ENCODE measurements at regions not wholly inside any gene's neighbourhood (a gene's known extent, or its start where the extent isn't known, plus 50 kb on each side); places are given as distances from the start of the nearest gene placed in this dataset.

DNA sequence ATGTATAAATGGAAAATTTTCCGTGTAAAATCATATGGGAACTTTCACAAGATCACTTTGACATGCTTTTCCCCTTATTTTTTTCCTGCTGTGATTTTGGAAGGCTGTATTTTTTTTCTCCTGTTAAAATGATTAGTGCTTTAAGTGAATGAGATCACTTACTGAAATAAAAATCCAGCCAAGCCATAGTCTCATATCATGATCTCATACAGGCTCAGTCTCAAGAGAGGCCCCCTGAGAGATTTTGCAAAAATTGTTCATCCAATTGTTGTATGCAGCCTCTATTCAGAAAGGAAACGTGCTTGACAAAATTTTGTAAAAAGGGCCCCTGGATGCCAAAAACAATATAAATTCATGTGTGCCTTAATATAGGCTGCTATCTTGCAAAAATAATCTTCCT is 528.2 kb downstream of the HDGFL1 start:
- TF ChIP-seq, protein P1, sequence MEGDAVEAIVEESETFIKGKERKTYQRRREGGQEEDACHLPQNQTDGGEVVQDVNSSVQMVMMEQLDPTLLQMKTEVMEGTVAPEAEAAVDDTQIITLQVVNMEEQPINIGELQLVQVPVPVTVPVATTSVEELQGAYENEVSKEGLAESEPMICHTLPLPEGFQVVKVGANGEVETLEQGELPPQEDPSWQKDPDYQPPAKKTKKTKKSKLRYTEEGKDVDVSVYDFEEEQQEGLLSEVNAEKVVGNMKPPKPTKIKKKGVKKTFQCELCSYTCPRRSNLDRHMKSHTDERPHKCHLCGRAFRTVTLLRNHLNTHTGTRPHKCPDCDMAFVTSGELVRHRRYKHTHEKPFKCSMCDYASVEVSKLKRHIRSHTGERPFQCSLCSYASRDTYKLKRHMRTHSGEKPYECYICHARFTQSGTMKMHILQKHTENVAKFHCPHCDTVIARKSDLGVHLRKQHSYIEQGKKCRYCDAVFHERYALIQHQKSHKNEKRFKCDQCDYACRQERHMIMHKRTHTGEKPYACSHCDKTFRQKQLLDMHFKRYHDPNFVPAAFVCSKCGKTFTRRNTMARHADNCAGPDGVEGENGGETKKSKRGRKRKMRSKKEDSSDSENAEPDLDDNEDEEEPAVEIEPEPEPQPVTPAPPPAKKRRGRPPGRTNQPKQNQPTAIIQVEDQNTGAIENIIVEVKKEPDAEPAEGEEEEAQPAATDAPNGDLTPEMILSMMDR (conservative IDR thresholded peaks at IDR 0.05; ENCODE audit: low read depth) = no peak
- POLR2A ChIA-PET (ENCODE audit: low non-redundant PET) = no interaction called here
- DNase-seq (ENCODE audit: low spot score) = no peak
- H3K27ac ChIP-seq = no peak overlapping the region
- CTCF ChIA-PET = no interaction called here

DNA sequence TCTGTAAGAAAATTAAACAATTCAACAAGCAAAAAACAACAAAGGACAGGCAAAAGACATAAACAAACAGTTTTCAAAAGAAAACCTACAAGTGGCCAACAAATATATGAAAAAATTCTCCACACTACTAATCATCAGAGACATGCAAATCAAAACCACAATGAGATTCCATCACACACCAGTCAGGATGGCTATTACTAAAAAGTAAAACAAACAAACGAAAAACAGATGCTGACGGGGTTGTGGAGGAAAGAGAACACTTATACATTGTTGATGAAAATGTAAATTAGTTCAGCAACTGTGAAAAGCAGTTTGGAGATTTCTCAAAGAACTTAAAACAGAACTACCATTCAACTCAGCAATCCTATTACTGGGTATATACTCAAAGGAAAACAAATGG is 537.6 kb downstream of the HDGFL1 start:
- no peak overlapping the region for H3K27ac ChIP-seq
- no peak for DNase-seq (ENCODE audit: low spot score)
- TF ChIP-seq, protein P1 (conservative IDR thresholded peaks at IDR 0.05; ENCODE audit: low read depth) = no peak
- ChIA-PET CTCF (no interaction called here), POLR2A (ENCODE audit: low non-redundant PET) (no interaction called here)

DNA sequence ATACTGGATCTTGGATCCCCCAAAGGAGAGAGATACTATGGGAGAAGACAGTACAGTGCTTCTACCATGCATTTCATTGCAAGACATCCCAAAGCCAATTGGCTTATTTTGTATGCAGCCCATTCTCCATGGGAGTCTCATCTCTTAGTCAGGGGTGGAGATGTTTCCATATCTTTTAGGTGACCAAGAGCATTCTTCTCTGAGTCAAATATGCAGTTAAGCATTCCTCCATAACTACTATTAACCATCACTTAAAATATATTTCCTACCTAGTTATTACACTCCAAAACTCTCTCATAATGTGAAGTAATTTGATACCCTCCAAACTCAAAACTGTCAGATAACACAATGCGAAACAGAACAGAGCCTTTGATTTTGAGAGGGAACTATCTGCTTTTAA is 542.6 kb downstream of the HDGFL1 start:
- CTCF ChIA-PET = no interaction called here
- POLR2A ChIA-PET (ENCODE audit: low non-redundant PET) = no interaction called here
- H3K27ac ChIP-seq = no peak overlapping the region
- no peak for DNase-seq (ENCODE audit: low spot score)
- TF ChIP-seq, protein P1 (conservative IDR thresholded peaks at IDR 0.05; ENCODE audit: low read depth) = no peak

DNA sequence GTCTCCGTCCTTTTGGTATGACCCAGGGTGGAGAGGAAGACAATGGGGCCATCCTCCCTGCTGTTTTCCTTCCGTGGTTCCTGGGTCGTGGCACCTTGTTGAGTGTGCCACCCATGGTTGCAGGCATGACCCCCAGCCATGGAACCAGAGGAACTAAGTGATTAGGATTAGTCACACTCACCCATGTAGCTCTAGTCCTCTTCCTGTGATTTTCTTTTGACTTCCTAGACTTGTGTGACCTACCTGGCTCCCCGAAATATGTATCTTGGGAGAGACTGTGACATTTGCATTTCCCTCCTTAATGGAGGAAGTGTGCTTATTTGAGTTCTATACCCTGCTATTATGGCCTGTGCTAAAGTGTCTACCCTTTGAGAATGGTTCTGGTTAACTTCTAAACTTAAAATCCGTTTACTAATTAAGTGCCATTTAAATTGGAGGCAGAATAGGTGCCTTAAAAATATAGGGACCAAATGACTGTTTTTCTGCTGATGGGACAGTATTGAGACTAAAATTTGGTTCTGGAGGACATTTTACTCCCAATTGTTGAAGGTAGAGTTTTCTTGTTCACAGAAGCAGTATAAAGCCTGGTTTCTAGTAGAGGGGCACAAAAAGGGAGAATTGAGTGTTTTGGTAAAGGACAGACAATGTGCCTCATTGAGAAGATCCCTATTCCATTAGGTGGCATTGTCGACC is 545.6 kb downstream of the HDGFL1 start:
- TF ChIP-seq, protein P1 (conservative IDR thresholded peaks at IDR 0.05; ENCODE audit: low read depth) = no peak
- no peak for DNase-seq (ENCODE audit: low spot score)
- H3K27ac ChIP-seq = no peak overlapping the region
- CTCF ChIA-PET = no interaction called here
- POLR2A ChIA-PET (ENCODE audit: low non-redundant PET) = no interaction called here

DNA sequence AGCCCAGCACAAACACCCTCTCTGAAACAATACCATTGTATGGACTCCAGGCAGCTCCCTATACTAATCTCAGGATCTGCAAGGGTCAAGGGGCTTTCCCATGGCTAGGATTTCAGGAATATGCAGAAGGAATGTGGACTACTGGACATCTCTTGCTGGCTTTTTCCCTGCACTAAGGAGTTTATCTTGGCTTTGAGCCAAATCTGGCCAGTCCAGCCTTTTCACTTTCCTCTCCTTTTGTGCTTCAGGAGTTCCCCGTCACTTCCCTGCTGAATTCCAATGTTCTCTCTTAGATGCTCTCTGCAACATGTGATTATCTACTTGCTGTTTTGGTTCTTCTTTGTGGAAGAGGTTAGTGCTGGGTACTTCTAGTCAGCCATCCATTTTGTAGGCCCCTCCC is 568.2 kb downstream of the HDGFL1 start:
- ChIA-PET CTCF (no interaction called here), POLR2A (ENCODE audit: low non-redundant PET) (no interaction called here)
- TF ChIP-seq, protein P1 (conservative IDR thresholded peaks at IDR 0.05; ENCODE audit: low read depth) = no peak
- no peak for DNase-seq (ENCODE audit: low spot score)
- no peak overlapping the region for H3K27ac ChIP-seq

DNA sequence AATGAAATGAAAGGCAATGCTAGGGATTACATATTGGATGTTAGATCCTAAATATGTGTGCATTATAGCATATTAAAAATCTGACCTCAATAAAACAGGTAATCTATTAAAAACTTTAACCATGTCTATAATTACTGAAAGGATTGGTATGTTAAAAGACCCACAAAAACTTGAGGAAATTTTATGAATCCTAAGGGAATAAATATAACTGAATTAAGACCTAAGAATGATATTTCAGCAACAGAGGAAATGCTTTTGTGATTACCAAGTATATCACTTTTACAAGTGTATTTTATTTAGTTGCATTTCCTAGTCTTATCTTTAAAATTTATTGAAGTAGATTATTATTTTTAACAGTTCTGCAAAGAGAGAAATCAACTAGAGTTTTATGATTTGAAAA is 571.5 kb downstream of the HDGFL1 start:
- ChIA-PET POLR2A (ENCODE audit: low non-redundant PET) (no interaction called here), CTCF (interaction anchor here (0.6 kb wide), 1 partner anchor 1133 kb away, joined by 7 read pairs; no protein-coding TSS in a partner anchor)
- H3K27ac ChIP-seq = no peak overlapping the region
- TF ChIP-seq, protein P1 (conservative IDR thresholded peaks at IDR 0.05; ENCODE audit: low read depth) = no peak
- DNase-seq (ENCODE audit: low spot score) = no peak
